Lower leg skin (tissue), 4 donors: ENCODE measurements at regions not wholly inside any gene's neighbourhood (a gene's known extent, or its start where the extent isn't known, plus 50 kb on each side); places are given as distances from the start of the nearest gene placed in this dataset.
"Not testable (repeated sequence)": the region's sequence is repeated elsewhere in the genome, so short reads cannot be mapped to it uniquely, and the experiment has no call there.

Experiments used
- DNase-seq, 2 donors: peaks; one replicate each; pipeline ENCODE4 v3.0.0-alpha.2; 2019; ENCODE audit warnings: low spot score in 2 of 2
- H3K4me3 ChIP-seq: fragments of 200-600 bp; sonication (generic); 2 replicates; pipeline ENCODE4 v1.5.1; 2017; ENCODE audit warnings: mild to moderate bottlenecking, low read depth; ENCODE audit not compliant: poor library complexity, severe bottlenecking
- POLR2A ChIP-seq, 2 donors: fragments of 450-650 bp; IDR thresholded peaks; one replicate each; pipeline ENCODE4 v1.6.1; 2016 to 2017; ENCODE audit warnings: antibody characterized with exemption in 2 of 2, mild to moderate bottlenecking in 1 of 2, moderate library complexity in 1 of 2
- WGBS, 2 donors: methylation state at CpG; one replicate each; pipeline ENCODE4 v1.1.5; 2018; 5-methylcytosine and 5-hydroxymethylcytosine counted together
- intact Hi-C: fragments of 100-400 bp; cut with DNase I; formaldehyde crosslinking; loops from one replicate; pipeline ENCODE4 v1.15.0; 2023; ENCODE audit warnings: low total_unique reads
- TF ChIP-seq, protein P1 (sequence below), 3 donors: fragments of 450-650 bp; IDR thresholded peaks; one replicate each; pipeline ENCODE4 v1.5.1; 2016; ENCODE audit warnings: antibody characterized with exemption in 3 of 3, mild to moderate bottlenecking in 3 of 3, moderate library complexity in 2 of 3

DNA sequence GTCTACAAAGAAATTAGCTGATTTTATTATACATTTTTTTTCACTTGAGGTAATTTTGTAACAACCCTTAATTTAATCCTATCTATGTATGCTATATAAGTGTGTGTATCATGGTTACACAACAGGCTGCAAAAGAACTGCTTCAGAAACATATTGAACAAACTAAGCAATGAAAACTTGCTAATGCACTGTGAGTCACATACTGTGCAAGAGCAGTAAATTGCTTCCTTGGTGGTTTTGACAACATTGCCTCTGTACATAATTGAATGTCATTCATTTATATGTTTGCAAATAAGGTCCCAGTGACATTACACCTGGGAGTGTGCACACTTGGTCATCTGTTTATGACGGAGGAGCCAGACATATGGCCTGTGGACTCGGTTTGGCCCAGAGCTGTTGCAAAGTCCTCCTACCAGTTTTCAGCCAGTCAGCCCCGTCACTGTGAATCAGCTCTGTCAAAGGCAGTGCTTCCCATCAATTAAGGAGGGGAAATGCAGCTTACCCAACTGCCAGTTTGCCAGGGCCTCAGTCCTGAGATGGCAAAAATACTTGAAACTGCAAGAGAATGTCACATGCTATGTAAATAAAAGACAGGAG, 835.0 kb downstream of the TTLL7 start:
- WGBS, 2 donors, result 68 to 85% methylated on average over 3 of the region's 3 CpGs
- DNase-seq, intact Hi-C loops, H3K4me3 ChIP-seq: not testable (repeated sequence)

DNA sequence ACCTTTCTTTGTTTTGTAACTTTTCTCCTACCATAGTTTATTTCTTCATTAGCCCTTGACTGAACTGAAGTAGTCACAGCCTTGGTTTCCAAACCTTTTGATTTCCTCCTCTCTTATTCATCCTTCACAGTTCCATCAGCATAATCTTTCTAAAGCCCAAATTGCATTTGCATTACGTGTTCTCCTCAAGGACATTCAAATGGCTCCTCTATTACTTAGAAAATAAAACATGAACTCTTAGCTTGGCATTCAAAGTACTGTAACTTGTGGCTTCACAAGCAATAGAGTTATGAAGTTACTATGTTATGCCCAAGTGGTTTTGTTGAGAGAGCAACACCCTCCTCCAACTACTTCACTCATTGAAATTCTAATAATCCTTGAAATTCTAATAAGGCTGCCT, 840.0 kb downstream of the TTLL7 start:
- DNase-seq, intact Hi-C loops, H3K4me3 ChIP-seq: not testable (repeated sequence)
- WGBS, 2 donors, result no CpG with 5 or more reads among the region's 1 CpG

DNA sequence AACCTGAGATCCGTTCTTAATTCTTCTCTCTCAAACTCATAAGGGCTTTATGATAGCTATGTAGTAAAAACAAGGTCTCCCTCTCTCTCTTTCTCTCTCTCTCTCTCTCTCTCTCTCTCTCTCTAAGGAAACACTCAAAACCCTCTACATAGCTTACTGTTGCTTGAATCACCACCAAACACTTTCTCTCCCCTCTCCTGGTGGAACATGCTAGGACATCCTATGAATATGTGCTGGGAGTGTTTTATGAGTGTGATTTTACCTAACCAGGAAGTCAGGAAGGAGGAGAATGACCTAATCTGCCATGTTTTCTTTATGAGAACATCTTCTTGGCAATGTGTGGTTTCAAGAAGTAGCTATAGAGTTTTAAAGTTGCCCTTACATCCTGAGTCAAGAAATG, 844.6 kb downstream of the TTLL7 start:
- DNase-seq, intact Hi-C loops, H3K4me3 ChIP-seq: not testable (repeated sequence)
- 75 to 86% methylated on average over 1 of the region's 1 CpG for WGBS, 2 donors

DNA sequence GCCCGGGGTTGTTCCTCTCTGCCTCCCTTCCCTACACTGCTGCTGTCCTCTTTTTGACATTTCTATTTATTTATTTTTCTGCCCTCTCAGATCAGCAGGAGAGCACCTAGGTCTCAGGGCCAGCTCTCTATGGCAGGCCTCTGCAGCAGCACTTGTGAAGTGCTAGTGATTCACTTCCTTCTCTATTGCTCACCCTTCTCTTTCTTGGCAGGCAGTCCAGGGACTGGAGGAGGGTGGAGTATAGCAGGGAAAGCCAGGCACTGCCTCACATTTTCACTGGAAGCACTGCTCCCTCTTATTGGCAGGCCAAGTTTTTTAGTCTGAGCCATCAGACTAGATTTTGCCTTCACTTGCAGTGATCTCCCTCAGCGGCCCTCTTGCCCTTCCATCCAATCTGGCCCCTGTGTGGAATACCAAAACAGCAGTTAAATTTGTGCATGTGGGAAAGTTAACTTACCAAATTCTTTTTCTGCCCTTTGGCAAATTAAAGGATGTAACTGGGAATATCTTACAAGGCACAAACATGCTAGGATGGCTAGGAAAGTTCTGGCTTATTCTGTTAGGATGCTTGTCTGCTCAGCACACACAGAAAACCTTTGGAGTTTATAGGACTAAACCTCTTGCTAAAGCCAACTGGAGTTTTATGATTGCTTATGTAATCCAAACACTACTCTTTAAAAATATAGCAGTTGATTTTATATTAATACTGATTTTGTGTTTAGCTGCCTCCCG, 847.6 kb downstream of the TTLL7 start:
- H3K4me3 ChIP-seq, intact Hi-C loops: not testable (repeated sequence)
- DNase-seq, result peak; percentile 59 to 85
- WGBS, 2 donors, result 25 to 30% methylated on average over 3 of the region's 3 CpGs

DNA sequence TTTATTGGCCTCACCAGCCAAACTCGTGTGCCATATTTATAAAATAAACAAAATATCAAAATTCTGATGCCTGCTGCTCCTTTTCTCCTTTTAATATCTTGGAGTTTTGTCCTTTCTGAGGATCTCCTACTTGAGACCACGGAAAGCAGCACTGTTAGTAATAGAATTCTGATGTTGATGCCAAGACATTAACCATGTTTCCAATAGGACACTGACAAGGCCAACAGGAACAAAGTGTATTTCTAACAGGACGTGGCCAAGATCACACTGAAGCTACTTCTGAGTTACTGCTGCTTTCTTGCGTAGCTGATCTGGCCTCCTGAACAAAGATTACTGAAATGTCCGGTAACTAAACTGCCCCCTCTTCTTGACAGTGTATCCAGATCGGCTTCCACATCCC, 848.5 kb downstream of the TTLL7 start:
- DNase-seq, intact Hi-C loops, H3K4me3 ChIP-seq: not testable (repeated sequence)
- 58 to 63% methylated on average over 6 of the region's 6 CpGs for WGBS, 2 donors

DNA sequence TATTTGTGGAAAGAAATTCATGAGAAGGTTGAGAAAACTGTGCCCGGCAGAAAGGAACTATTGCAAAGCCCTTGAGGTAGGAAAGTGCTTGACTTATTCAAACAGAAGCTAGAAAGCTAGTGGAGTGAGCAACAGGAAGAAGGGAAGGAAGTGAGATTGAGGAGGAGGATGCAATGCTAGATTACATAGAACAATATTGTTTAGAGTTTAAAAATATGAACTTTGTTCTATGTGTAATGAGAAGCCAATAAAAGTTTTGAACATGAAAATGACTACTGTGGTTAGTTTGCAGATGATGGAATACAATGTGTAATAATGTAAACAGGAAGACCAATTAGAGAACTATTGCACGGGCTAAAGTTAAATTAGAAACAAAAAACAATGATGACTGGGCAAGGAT, 853.1 kb downstream of the TTLL7 start:
- H3K4me3 ChIP-seq, intact Hi-C loops, DNase-seq: not testable (repeated sequence)
- 58 to 69% methylated on average over 2 of the region's 2 CpGs for WGBS, 2 donors

DNA sequence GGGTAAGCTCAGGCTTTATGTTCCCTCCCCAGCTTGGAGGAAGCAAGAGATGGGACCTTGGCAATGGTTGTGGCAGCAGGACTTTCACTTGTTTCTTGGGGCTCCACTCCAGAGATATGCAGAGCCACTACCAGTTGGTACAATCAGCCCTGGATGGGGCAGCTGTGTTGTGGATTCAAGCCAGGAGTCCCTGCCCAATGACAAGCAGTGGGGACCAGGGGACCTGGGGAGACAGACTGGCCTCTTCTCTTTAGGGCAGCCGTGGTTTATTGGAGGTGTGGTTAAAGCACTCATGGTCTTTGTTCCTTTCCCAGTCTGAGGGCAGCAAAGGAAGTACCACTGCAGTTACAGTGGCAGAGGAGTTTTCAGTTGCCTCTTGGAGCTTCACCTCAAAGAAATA, 856.1 kb downstream of the TTLL7 start:
- intact Hi-C loops, H3K4me3 ChIP-seq, DNase-seq: not testable (repeated sequence)
- 86 to 100% methylated on average over 1 of the region's 1 CpG for WGBS, 2 donors

DNA sequence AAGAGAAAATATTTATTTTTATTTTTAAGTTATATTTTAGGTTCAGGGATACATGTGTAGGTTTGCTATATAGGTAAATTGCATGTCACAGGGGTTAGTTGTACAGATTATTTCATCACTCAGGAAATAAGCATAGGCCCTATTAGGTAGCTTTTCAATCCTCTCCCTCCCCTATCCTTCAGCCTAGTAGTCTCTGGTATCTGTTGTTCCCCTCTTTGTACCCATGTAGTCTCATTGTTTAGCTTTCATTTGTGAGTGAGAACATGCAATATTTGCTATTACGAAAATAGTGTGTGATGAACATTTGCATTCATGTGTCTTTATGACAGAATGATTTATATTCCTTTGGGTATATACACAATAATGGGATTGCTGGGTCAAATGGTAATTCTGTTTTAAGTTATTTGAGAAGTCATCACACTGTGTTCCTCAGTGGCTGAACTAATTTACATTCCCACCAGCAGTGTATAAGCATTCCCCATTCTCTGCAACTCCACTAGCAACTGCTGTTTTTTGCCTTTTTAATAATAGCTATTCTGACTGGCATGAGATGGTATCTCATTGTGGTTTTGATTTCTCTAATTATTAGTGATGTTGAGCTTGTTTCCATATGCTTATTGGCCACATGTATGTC, 863.3 kb downstream of the TTLL7 start:
- intact Hi-C loops, DNase-seq, H3K4me3 ChIP-seq: not testable (repeated sequence)
- 91 to 93% methylated on average over 1 of the region's 1 CpG for WGBS, 2 donors

DNA sequence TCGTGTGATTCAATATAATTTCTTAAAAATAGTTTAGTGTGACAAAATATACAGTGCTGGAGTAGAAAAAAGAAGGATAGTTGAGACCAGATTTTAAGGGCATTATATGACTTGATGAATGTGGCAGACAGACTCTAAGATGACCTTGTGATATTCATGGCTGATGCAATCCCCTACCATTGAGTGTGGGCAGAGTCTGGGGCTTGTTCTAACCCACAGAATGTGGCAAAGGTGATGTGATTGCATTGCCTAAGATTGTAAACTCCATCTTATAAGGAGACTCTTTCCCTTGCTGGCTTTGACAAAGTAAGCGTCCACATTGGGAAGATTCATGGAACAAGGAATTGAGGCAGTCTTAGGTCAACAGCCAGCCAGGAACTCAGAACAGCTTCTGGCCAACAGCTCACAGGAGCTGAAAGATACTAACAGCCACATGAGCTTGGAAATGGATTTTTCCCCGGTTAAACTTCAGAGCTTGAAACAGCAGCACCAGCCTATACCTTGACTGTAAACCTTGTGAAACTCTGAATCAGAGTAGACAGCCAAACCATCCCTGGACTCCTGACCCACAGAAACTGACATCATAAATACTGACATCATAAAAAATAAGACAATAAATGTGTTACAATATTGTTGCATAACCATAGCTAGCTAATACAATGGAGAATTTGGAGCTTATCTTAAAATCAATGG, 864.5 kb downstream of the TTLL7 start:
- DNase-seq, intact Hi-C loops, H3K4me3 ChIP-seq: not testable (repeated sequence)
- WGBS, 2 donors, result 98 to 100% methylated on average over 1 to 2 of the region's 3 CpGs

DNA sequence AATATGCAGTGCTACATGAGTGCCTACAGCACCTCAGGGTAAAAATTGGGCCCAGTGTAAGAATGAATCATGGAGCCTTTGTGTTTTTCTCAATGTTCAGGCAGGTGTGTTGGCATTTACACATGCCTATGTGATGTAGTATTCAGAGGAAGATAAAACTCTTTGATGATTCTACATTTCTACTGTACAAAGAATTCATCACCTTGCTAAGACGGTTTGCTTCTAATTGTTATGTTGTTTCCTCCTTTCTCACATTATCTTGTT, 867.3 kb downstream of the TTLL7 start:
- intact Hi-C loops, result no loop called here
- H3K4me3 ChIP-seq, result no peak overlapping the region
- TF ChIP-seq, protein P1, sequence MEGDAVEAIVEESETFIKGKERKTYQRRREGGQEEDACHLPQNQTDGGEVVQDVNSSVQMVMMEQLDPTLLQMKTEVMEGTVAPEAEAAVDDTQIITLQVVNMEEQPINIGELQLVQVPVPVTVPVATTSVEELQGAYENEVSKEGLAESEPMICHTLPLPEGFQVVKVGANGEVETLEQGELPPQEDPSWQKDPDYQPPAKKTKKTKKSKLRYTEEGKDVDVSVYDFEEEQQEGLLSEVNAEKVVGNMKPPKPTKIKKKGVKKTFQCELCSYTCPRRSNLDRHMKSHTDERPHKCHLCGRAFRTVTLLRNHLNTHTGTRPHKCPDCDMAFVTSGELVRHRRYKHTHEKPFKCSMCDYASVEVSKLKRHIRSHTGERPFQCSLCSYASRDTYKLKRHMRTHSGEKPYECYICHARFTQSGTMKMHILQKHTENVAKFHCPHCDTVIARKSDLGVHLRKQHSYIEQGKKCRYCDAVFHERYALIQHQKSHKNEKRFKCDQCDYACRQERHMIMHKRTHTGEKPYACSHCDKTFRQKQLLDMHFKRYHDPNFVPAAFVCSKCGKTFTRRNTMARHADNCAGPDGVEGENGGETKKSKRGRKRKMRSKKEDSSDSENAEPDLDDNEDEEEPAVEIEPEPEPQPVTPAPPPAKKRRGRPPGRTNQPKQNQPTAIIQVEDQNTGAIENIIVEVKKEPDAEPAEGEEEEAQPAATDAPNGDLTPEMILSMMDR (IDR thresholded peaks at IDR 0.05), result no peak
- TF ChIP-seq POLR2A (IDR thresholded peaks at IDR 0.05), result no peak
- no peak for DNase-seq
- 76 to 78% methylated on average over 1 of the region's 1 CpG for WGBS, 2 donors
